ENCODE measurements at regions not wholly inside any gene's neighbourhood (a gene's known extent, or its start where the extent isn't known, plus 50 kb on each side); places are given as distances from the start of the nearest gene placed in this dataset.

DNA sequence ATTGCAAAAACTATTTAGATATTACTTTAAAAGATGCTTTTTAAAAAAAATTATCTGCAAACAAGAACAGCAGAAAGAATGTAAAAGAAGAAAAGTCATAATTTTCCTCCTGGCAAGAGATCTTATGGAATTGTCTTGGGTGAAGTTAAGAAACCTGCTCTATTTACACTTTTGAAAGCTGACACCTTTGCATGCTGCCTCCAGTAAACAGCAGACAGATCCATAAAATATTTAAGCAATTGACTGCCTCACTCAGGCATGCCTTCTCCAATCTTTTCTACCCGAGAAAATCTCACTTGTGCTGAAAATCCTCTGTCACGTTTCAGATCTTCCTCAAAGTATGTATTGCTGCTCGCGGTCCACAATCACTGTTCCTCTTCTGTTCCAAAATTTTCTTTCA, 107.9 kb upstream of the ZP4 start:
- DNase-seq (ENCODE audit: insufficient read length, low spot score, missing footprints): peak; percentile 21
- Histone ChIP-seq H3K27ac (ENCODE audit: low read depth, low read length) (no peak overlapping the region), H3K4me2 (ENCODE audit: insufficient read depth, low read length) (no peak overlapping the region), H2AFZ (ENCODE audit: low read length) (no peak overlapping the region), H3K36me3 (ENCODE audit: insufficient read depth, low read length) (no peaks in the 10 kb centered on the region), H3K4me3 (ENCODE audit: insufficient read depth, low read length) (no peak overlapping the region), H3K27me3 (ENCODE audit: insufficient read depth, low read length) (no peaks in the 10 kb centered on the region), H3K79me2 (ENCODE audit: insufficient read depth, low read length) (no peaks in the 10 kb centered on the region), H3K9me3 (ENCODE audit: low read depth, low read length) (no peaks in the 10 kb centered on the region), H4K20me1 (ENCODE audit: insufficient read depth, low read length) (no peaks in the 10 kb centered on the region), H3K4me1 (ENCODE audit: insufficient read depth, low read length) (no peaks in the 10 kb centered on the region)
- TF ChIP-seq, protein P1, sequence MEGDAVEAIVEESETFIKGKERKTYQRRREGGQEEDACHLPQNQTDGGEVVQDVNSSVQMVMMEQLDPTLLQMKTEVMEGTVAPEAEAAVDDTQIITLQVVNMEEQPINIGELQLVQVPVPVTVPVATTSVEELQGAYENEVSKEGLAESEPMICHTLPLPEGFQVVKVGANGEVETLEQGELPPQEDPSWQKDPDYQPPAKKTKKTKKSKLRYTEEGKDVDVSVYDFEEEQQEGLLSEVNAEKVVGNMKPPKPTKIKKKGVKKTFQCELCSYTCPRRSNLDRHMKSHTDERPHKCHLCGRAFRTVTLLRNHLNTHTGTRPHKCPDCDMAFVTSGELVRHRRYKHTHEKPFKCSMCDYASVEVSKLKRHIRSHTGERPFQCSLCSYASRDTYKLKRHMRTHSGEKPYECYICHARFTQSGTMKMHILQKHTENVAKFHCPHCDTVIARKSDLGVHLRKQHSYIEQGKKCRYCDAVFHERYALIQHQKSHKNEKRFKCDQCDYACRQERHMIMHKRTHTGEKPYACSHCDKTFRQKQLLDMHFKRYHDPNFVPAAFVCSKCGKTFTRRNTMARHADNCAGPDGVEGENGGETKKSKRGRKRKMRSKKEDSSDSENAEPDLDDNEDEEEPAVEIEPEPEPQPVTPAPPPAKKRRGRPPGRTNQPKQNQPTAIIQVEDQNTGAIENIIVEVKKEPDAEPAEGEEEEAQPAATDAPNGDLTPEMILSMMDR (IDR thresholded peaks at IDR 0.05; ENCODE audit: extremely low read depth, low read depth, low read length): no peak

DNA sequence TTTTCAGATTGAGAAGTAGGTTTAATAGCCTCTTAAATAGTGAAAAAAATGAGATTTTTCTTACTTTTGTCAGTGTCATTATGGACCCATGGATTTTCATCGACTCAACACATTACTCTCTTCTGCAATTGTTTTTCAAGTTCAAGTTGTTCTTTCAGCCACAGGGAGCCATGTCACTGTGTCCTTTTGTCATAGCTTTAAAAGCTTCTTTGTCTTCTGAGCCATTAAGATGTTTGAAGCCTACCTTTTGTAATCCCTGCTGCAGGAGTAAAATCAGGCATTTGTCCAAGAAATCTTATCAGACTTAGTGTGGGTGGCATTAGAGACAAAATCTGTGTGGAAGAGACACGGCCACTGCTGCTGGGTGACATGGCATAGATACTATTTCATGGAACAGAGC, 92.8 kb upstream of the ZP4 start:
- H4K20me1 ChIP-seq (ENCODE audit: insufficient read depth, low read length): no peaks in the 10 kb centered on the region
- no peak overlapping the region for H3K4me3 ChIP-seq (ENCODE audit: insufficient read depth, low read length)
- H3K4me1 ChIP-seq (ENCODE audit: insufficient read depth, low read length): no peaks in the 10 kb centered on the region
- H3K36me3 ChIP-seq (ENCODE audit: insufficient read depth, low read length): no peaks in the 10 kb centered on the region
- TF ChIP-seq, protein P1 (IDR thresholded peaks at IDR 0.05; ENCODE audit: extremely low read depth, low read depth, low read length): no peak
- DNase-seq (ENCODE audit: insufficient read length, low spot score, missing footprints): peak; percentile 6
- no peak overlapping the region for H3K27ac ChIP-seq (ENCODE audit: low read depth, low read length)
- H3K27me3 ChIP-seq (ENCODE audit: insufficient read depth, low read length): no peaks in the 10 kb centered on the region
- H2AFZ ChIP-seq (ENCODE audit: low read length): no peak overlapping the region
- no peaks in the 10 kb centered on the region for H3K9me3 ChIP-seq (ENCODE audit: low read depth, low read length)
- H3K4me2 ChIP-seq (ENCODE audit: insufficient read depth, low read length): no peak overlapping the region
- H3K79me2 ChIP-seq (ENCODE audit: insufficient read depth, low read length): no peaks in the 10 kb centered on the region

DNA sequence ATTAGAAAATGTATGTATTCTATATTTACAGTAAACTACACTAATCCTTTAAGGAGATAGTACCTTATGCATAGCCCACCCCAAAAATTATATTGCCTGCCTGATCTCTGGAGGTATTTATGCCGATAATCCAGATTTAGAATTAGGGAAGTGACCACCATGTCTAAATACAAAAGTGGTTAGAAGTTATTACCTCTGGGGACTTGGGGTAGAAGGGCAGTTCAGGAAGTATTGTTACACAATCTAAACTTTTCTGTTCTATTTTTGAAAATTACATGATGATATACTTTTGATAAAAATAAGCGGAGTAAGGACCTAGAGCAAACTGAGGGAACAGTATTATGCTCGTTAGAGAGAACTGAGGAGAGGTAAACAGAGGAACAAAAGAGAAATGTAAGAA, 90.5 kb upstream of the ZP4 start:
- Histone ChIP-seq H3K27me3 (ENCODE audit: insufficient read depth, low read length) (no peaks in the 10 kb centered on the region), H3K79me2 (ENCODE audit: insufficient read depth, low read length) (no peaks in the 10 kb centered on the region), H3K4me1 (ENCODE audit: insufficient read depth, low read length) (no peaks in the 10 kb centered on the region), H3K4me3 (ENCODE audit: insufficient read depth, low read length) (no peak overlapping the region), H4K20me1 (ENCODE audit: insufficient read depth, low read length) (no peaks in the 10 kb centered on the region), H3K36me3 (ENCODE audit: insufficient read depth, low read length) (no peaks in the 10 kb centered on the region), H3K27ac (ENCODE audit: low read depth, low read length) (no peak overlapping the region), H3K4me2 (ENCODE audit: insufficient read depth, low read length) (no peak overlapping the region), H3K9me3 (ENCODE audit: low read depth, low read length) (no peaks in the 10 kb centered on the region), H2AFZ (ENCODE audit: low read length) (no peak overlapping the region)
- TF ChIP-seq, protein P1 (IDR thresholded peaks at IDR 0.05; ENCODE audit: extremely low read depth, low read depth, low read length): no peak
- no peak for DNase-seq (ENCODE audit: insufficient read length, low spot score, missing footprints)

DNA sequence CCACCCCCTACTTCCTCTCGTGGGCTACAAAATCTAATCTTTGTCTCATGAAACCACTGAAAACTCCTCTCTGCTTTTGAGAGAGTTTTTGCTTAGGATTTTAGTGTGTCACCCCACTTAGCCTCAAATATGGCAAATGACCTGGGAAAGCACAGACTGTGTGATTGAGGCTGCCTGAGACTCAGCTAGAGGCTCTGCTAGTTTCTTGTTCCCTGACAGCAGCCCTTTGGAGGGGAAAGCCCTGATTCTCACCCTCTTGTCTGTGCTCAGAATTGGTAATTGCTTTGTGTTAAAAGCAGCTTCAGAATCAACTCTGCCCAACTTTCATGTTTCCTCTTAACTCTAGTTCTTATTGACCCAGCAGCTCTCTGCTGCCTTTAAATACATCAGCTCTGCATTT, 85.6 kb upstream of the ZP4 start:
- Histone ChIP-seq H3K4me3 (ENCODE audit: insufficient read depth, low read length) (no peak overlapping the region), H3K27me3 (ENCODE audit: insufficient read depth, low read length) (no peaks in the 10 kb centered on the region), H3K27ac (ENCODE audit: low read depth, low read length) (no peak overlapping the region), H3K4me2 (ENCODE audit: insufficient read depth, low read length) (no peak overlapping the region), H4K20me1 (ENCODE audit: insufficient read depth, low read length) (no peaks in the 10 kb centered on the region), H3K79me2 (ENCODE audit: insufficient read depth, low read length) (no peaks in the 10 kb centered on the region), H3K9me3 (ENCODE audit: low read depth, low read length) (no peaks in the 10 kb centered on the region), H2AFZ (ENCODE audit: low read length) (no peak overlapping the region), H3K36me3 (ENCODE audit: insufficient read depth, low read length) (no peaks in the 10 kb centered on the region), H3K4me1 (ENCODE audit: insufficient read depth, low read length) (no peaks in the 10 kb centered on the region)
- TF ChIP-seq, protein P1 (IDR thresholded peaks at IDR 0.05; ENCODE audit: extremely low read depth, low read depth, low read length): no peak
- DNase-seq (ENCODE audit: insufficient read length, low spot score, missing footprints): no peak
